Right lung (tissue), 2 donors: ENCODE measurements at regions not wholly inside any gene's neighbourhood (a gene's known extent, or its start where the extent isn't known, plus 50 kb on each side); places are given as distances from the start of the nearest gene placed in this dataset.

Source experiments
- DNase-seq, 2 donors: peaks; one replicate each; pipeline ENCODE4 v3.0.0-alpha.2; 2013

- DNase-seq = no peak
These were observed 95.9 kb upstream of the LEP start for GRCh38 chr7:128145191-128145590.

DNA sequence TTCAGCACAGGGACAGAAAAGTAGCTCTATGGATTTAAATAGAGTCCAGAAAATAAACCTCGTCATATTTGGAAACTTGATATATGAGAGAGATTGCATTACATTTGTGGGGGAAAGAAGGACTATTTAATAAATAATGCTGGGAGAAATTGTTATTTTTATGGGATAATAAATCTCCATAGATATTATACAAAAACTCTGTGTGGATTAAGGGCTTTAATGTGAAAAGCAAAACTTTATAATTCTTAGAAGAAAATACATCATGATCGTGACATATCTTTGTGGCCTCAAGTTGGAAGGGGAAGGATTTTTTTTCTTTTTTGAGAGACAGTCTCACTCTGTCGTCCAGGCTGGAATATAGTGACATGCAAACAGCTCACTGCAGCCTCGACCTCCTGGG, 95.0 kb upstream of the LEP start:
- DNase-seq = no peak

GRCh38 chr7:128148676-128149075, 92.4 kb upstream of the LEP start:
- peak in 1 of 2 donors; percentile 58 for DNase-seq

- DNase-seq = no peak
These were observed 90.7 kb upstream of the LEP start for GRCh38 chr7:128150223-128150865.

- DNase-seq = no peak
These were observed 89.4 kb upstream of the LEP start for GRCh38 chr7:128151635-128152034.

DNA sequence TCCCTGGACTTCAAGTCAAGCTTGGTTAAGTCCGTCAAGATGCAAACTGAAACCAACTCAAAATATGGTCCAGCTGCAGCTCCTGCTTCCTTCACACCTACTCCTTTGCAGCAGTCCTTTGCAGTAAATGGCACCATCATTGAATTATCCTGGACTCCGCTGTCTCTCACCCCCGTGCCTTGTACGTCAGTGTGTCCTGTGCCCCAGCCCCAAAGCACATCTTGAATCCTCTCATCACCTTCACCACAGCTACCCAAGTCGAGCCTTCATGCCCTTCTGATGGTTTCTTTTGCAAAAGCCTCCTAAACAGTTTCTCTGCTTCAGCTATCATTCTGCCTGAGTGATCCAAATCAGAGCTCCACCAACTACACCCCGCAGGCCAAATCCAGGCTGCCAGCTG, 88.4 kb upstream of the LEP start:
- no peak for DNase-seq

DNA sequence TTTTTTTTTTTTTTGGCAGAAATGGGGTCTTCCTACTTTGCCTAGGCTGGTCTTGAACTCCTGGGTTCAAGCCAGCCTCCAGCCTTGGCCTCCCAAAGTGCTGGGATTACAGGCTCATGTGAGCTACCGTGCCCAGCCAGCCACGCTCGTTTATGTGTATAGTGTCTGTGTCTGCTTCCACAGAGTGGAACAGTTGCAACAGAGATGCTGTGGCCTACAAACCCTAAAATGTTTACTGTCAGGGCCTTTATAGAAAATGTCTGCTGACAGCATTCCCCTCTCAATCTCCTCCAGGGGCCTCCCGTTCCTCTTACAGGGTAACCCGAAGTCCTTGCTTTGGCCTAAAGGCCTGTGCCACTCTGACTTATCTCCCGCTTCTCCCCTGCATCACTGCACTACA, 87.6 kb upstream of the LEP start:
- no peak for DNase-seq

GRCh38 chr7:128154504-128154903, 86.6 kb upstream of the LEP start:
- DNase-seq = no peak

- no peak for DNase-seq
These were observed 85.9 kb upstream of the LEP start for GRCh38 chr7:128155100-128155740.

GRCh38 chr7:128157906-128158305, 83.2 kb upstream of the LEP start:
- no peak for DNase-seq

DNA sequence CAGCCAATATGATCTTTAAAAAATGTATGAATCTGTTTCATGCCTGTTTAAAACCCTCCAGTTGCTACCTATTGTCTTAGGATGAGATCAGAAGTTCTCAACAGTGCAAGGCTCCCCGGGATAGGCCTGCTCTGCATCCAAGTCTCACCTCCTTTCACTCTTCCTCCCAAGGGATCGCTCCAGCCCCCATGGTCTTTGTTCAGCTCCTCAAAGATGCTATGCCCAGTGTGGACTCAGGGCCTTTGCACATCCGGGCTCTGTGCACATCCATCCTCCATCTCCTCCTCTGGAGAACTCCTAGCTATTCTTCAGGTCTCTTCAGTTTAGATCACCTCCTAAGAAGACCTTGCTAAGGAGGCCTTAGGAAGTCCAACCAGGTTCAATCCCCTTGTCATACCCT, 82.7 kb upstream of the LEP start:
- no peak for DNase-seq

- no peak for DNase-seq
These were observed 80.8 kb upstream of the LEP start for GRCh38 chr7:128160296-128160695.

- no peak for DNase-seq
These were observed 79.5 kb upstream of the LEP start for GRCh38 chr7:128161466-128162125.

- no peak for DNase-seq
These were observed 78.4 kb upstream of the LEP start for GRCh38 chr7:128162666-128163065.

GRCh38 chr7:128163473-128163872, 77.6 kb upstream of the LEP start:
- DNase-seq = no peak

- DNase-seq = no peak
These were observed 76.8 kb upstream of the LEP start for GRCh38 chr7:128164061-128164954.

DNA sequence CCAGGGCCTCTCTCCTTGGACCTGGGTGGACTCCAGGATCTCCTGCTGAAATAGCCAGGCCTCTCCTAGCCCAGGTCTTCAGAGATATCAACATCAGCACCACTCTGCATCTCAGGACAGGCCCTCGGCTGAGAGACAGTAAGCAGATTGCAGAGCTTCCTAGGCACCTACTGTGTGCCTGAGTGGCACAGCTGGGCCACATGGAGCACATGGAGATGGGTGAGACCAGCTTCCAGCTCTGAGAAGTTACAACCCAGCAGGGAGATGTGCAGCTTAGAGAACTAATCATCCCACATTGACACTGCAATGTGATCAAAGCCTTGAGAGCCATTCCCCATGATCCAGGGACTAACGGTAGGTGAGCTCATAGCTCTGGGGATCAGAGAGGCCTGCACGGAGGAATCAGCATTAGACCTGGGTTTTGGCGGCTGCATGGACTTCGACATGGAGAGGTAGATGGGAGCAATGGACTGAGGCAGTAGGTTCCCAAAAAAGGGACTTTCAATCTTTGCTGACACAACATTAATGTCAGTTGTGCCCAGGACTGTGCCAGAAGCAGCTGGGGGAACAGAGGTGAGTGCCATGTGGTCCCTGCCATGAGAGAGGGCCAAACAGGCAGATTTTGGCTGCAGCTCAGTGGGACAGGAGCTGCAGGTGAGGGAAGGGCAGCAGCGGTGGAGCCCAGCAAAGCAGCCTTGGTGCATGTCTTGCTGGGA, 76.0 kb upstream of the LEP start:
- DNase-seq = no peak

DNA sequence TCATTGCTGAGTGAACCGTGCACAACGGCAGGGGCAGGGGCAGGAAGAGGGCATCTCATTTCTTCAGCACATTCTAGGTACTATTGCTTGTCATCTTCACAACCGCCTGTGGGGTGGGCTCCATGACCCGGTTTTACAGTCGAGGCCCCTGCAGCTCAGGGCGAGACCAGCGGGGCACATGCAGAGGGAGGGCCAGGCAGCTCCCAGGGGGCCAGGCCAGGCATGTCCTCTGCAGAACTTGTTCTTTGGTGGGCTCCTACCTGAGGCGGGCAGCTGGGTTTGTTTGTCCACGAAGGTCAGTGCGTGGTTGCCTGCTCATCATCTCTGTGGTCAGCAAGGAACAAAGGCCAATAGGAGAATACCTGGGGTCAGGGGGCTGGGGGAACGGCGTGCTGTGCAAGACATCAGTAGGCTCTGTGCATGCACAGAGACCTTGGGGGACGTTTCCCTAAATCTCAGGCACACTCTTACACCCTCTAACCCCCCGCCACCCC, 75.1 kb upstream of the LEP start:
- DNase-seq = no peak

DNA sequence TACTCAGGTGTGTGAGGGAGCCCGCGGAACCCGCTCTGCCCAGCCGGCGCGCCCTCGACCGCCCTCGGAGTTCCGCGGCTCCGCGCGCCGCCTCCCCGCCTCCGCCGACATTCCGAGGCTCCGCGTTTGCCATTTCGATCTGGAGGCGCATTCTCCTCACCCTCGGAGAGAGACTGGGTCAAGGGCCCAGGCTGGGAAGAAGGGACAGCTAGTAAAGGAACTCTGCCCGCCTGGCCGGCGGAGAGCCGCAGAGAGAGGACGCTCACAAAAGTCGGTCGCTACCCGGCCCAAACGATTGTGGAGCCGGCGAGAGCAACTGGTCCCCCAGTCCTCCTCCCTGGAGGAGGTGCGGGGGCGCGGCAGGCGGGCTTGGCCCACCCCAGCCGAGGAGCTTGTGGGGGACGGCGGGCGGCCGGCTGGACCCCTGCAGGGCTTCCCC, 74.5 kb upstream of the LEP start:
- DNase-seq = peak in 1 of 2 donors; percentile 13

- DNase-seq = peak; percentile 54 to 57
These were observed 73.9 kb upstream of the LEP start for GRCh38 chr7:128167042-128167701.
